ENCODE measurements at regions not wholly inside any gene's neighbourhood (a gene's known extent, or its start where the extent isn't known, plus 50 kb on each side); places are given as distances from the start of the nearest gene placed in this dataset.

DNA sequence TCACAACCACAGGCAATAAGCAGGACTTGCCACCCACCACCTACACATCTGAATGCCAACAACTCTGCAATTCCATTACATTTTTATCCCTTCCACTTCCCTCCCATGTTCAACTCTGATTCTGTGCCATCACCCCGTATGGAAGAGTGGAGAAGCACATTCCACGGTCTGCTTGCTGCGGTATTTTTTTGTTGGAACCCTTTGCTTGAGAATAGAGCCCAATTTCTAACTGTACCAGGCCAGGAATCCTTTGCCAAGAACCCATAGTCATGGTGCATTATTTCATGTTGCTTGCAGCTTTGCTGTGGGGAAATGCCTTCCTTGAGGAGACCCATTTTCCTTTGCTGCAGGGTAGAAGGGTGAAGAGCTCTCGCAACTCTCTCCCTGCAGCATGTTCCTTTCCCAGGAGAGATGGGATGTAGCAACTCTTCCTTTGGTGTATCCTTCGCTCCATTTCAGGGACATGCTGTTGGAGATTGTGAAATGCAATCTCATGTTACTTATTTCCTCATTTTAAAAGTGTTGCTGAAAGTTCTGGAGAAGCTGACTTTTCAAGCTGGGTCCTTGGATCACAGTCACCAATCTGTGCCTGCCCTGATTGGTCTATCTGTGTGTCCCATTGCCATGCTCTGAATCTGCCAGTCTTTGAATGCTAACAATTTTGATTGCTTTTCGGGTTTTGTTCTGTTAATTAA, 69.8 kb upstream of the STARD13 start:
- TF ChIP-seq POLR2AphosphoS5 (IDR thresholded peaks at IDR 0.05; ENCODE audit: low read depth, low read length) (no peak), SIN3A (IDR thresholded peaks at IDR 0.05; ENCODE audit: borderline replicate concordance, insufficient read depth, low read length) (no peak), TAF1 (IDR thresholded peaks at IDR 0.05; ENCODE audit: borderline replicate concordance, insufficient read depth, low read length) (no peak), FOXP2 (optimal IDR thresholded peaks at IDR 0.05; ENCODE audit: borderline replicate concordance, extremely low read depth, extremely low read length, insufficient read depth) (no peak)
- TF ChIP-seq, protein P1, sequence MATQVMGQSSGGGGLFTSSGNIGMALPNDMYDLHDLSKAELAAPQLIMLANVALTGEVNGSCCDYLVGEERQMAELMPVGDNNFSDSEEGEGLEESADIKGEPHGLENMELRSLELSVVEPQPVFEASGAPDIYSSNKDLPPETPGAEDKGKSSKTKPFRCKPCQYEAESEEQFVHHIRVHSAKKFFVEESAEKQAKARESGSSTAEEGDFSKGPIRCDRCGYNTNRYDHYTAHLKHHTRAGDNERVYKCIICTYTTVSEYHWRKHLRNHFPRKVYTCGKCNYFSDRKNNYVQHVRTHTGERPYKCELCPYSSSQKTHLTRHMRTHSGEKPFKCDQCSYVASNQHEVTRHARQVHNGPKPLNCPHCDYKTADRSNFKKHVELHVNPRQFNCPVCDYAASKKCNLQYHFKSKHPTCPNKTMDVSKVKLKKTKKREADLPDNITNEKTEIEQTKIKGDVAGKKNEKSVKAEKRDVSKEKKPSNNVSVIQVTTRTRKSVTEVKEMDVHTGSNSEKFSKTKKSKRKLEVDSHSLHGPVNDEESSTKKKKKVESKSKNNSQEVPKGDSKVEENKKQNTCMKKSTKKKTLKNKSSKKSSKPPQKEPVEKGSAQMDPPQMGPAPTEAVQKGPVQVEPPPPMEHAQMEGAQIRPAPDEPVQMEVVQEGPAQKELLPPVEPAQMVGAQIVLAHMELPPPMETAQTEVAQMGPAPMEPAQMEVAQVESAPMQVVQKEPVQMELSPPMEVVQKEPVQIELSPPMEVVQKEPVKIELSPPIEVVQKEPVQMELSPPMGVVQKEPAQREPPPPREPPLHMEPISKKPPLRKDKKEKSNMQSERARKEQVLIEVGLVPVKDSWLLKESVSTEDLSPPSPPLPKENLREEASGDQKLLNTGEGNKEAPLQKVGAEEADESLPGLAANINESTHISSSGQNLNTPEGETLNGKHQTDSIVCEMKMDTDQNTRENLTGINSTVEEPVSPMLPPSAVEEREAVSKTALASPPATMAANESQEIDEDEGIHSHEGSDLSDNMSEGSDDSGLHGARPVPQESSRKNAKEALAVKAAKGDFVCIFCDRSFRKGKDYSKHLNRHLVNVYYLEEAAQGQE (IDR thresholded peaks at IDR 0.05; ENCODE audit: insufficient read depth in 1 of 2, low read depth in 2 of 2, low read length in 2 of 2), result no peak
